DOHH2 (cell line): ENCODE measurements at regions not wholly inside any gene's neighbourhood (a gene's known extent, or its start where the extent isn't known, plus 50 kb on each side); places are given as distances from the start of the nearest gene placed in this dataset.

Source experiments
- CTCF ChIP-seq: fragments of 200-600 bp; sonication (generic); IDR thresholded peaks from one replicate; pipeline ENCODE4 v1.5.1; 2014; ENCODE audit warnings: antibody characterized with exemption, mild to moderate bottlenecking, low read depth, low read length; ENCODE audit not compliant: poor library complexity, severe bottlenecking
- EZH2phosphoT487 ChIP-seq: fragments of 200-600 bp; sonication (generic); IDR thresholded peaks from 2 replicates; pipeline ENCODE4 v1.6.1; 2017; ENCODE audit warnings: borderline replicate concordance, mild to moderate bottlenecking, antibody characterized with exemption, low read length, moderate library complexity, mixed read lengths

GRCh38 chr14:79965896-79966295 is 245.4 kb downstream of the DIO2 start:
- TF ChIP-seq CTCF = no peak
- no peak for TF ChIP-seq EZH2phosphoT487
